Right lobe of liver (tissue), 4 donors: ENCODE measurements at regions not wholly inside any gene's neighbourhood (a gene's known extent, or its start where the extent isn't known, plus 50 kb on each side); places are given as distances from the start of the nearest gene placed in this dataset.

Experiments
- CTCF ChIP-seq, 4 donors: fragments of 200-600 bp in 3 of 4; fragments of 450-650 bp in 1 of 4; IDR thresholded peaks; one replicate each; pipeline versions ENCODE4 v1.5.1 to v1.8.0; 2016 to 2022; ENCODE audit warnings: antibody characterized with exemption in 4 of 4, mild to moderate bottlenecking in 2 of 4
- POLR2A ChIP-seq: fragments of 450-650 bp; IDR thresholded peaks from one replicate; pipeline ENCODE4 v1.6.1; 2017; ENCODE audit warnings: antibody characterized with exemption, mild to moderate bottlenecking
- donor health status: DM: no; HTN: no; CAD: no.
- donor health status: DM: no; HTN: no; CAD: no.
- donor health status: DM: no; HTN: yes; CAD: no.

GRCh38 chr10:114711176-114711868 is 53.2 kb upstream of the ABLIM1 start:
- TF ChIP-seq CTCF (IDR thresholded peaks at IDR 0.05) (no peak), POLR2A (no peak)
